ENCODE measurements at regions not wholly inside any gene's neighbourhood (a gene's known extent, or its start where the extent isn't known, plus 50 kb on each side); places are given as distances from the start of the nearest gene placed in this dataset.

GRCh38 chr7:395643-396042, 105.7 kb downstream of the FOXL3 start:
- no peak for TF ChIP-seq POLR2A (IDR thresholded peaks at IDR 0.05; ENCODE audit: low read length)
- no peak for TF ChIP-seq GATA1 (IDR thresholded peaks at IDR 0.05; ENCODE audit: low read depth, low read length)
